Neural progenitor cell (in vitro differentiated cells): ENCODE measurements at regions not wholly inside any gene's neighbourhood (a gene's known extent, or its start where the extent isn't known, plus 50 kb on each side); places are given as distances from the start of the nearest gene placed in this dataset.

ENCODE experiments used
- DNase-seq: peaks from one replicate; pipeline ENCODE4 v3.0.0-alpha.2; 2016; ENCODE audit warnings: low spot score
- H2AFZ ChIP-seq: fragments of 200-600 bp; sonication (generic); replicated peaks from 2 replicates; pipeline ENCODE4 v1.6.1; 2016; ENCODE audit warnings: antibody characterized with exemption
- H3F3A ChIP-seq: fragments of 200-600 bp; sonication (generic); 2 replicates; pipeline ENCODE4 v1.6.1; 2016; ENCODE audit warnings: antibody characterized with exemption, low read depth
- H3K27ac ChIP-seq: fragments of 200-600 bp; sonication (generic); 2 replicates; pipeline ENCODE4 v1.5.1; 2016; ENCODE audit warnings: mild to moderate bottlenecking
- H3K27me3 ChIP-seq: fragments of 200-600 bp; sonication (generic); 2 replicates; pipeline ENCODE4 v1.6.1; 2016; ENCODE audit warnings: mild to moderate bottlenecking, moderate library complexity
- H3K36me3 ChIP-seq: fragments of 200-600 bp; sonication (generic); 2 replicates; pipeline ENCODE4 v1.5.1; 2016
- H3K4me1 ChIP-seq: fragments of 200-600 bp; sonication (generic); 2 replicates; pipeline ENCODE4 v1.6.1; 2016; ENCODE audit warnings: mixed run types
- H3K4me2 ChIP-seq: fragments of 200-600 bp; sonication (generic); 2 replicates; pipeline ENCODE4 v1.6.1; 2016
- H3K4me3 ChIP-seq: fragments of 200-600 bp; sonication (generic); 2 replicates; pipeline ENCODE4 v1.5.1; 2016
- H3K79me2 ChIP-seq: fragments of 200-600 bp; sonication (generic); 2 replicates; pipeline ENCODE4 v1.6.1; 2016; ENCODE audit warnings: low read depth
- H3K9ac ChIP-seq: fragments of 200-600 bp; sonication (generic); 2 replicates; pipeline ENCODE4 v1.6.1; 2016
- H3K9me3 ChIP-seq: fragments of 200-600 bp; sonication (generic); 2 replicates; pipeline ENCODE4 v1.5.1; 2016; ENCODE audit warnings: low read depth
- H4K20me1 ChIP-seq: fragments of 200-600 bp; sonication (generic); 2 replicates; pipeline ENCODE4 v1.6.1; 2016; ENCODE audit warnings: low read depth
- H3K27ac Mint-ChIP-seq: 3 replicates; pipeline ENCODE4 v1.8.0; 2021; ENCODE audit warnings: mixed read lengths
- H3K27me3 Mint-ChIP-seq: 2 replicates; pipeline ENCODE4 v1.8.0; 2022; ENCODE audit warnings: low read depth, mild to moderate bottlenecking, inconsistent platforms, moderate library complexity, mixed read lengths; ENCODE audit not compliant: insufficient read depth
- H3K36me3 Mint-ChIP-seq: 3 replicates; pipeline ENCODE4 v1.8.0; 2021; ENCODE audit warnings: mixed read lengths
- H3K4me1 Mint-ChIP-seq: 3 replicates; pipeline ENCODE4 v1.8.0; 2021; ENCODE audit warnings: mixed read lengths
- H3K4me3 Mint-ChIP-seq: 3 replicates; pipeline ENCODE4 v1.8.0; 2021; ENCODE audit warnings: mild to moderate bottlenecking, moderate library complexity, mixed read lengths
- H3K9me3 Mint-ChIP-seq: 3 replicates; pipeline ENCODE4 v1.8.0; 2020; ENCODE audit warnings: mixed read lengths
- CTCF ChIP-seq: fragments of 200-600 bp; sonication (generic); IDR thresholded peaks from 2 replicates; pipeline ENCODE4 v1.5.1; 2017; ENCODE audit warnings: antibody characterized with exemption, mild to moderate bottlenecking
- EZH2 ChIP-seq: fragments of 200-600 bp; sonication (generic); IDR thresholded peaks from 2 replicates; pipeline ENCODE4 v1.6.1; 2017; ENCODE audit warnings: antibody characterized with exemption, mild to moderate bottlenecking, moderate library complexity
- EZH2phosphoT487 ChIP-seq: fragments of 200-600 bp; sonication (generic); IDR thresholded peaks from 2 replicates; pipeline ENCODE4 v1.6.1; 2017; ENCODE audit warnings: antibody characterized with exemption

GRCh38 chr2:234438305-234438977 is 58.4 kb downstream of the ARL4C start:
- no peaks in the 10 kb centered on the region for H3K79me2 ChIP-seq
- no peak overlapping the region for H3K27ac Mint-ChIP-seq
- H3K4me3 ChIP-seq, result no peak overlapping the region
- H3F3A ChIP-seq, result peaks cover 10% of the 10 kb centered on the region
- H3K27me3 ChIP-seq, result no peaks in the 10 kb centered on the region
- H3K9ac ChIP-seq, result no peak overlapping the region
- peaks cover 4% of the 10 kb centered on the region for H3K36me3 Mint-ChIP-seq
- DNase-seq, result no peak
- H3K4me3 Mint-ChIP-seq, result no peak overlapping the region
- H3K9me3 Mint-ChIP-seq, result peaks cover 19% of the 10 kb centered on the region
- peaks cover 9% of the 10 kb centered on the region for H3K27me3 Mint-ChIP-seq
- H4K20me1 ChIP-seq, result no peaks in the 10 kb centered on the region
- no peaks in the 10 kb centered on the region for H3K9me3 ChIP-seq
- H3K4me1 ChIP-seq, result peaks cover 14% of the 10 kb centered on the region
- H3K27ac ChIP-seq, result peak overlapping the region; percentile 68
- no peaks in the 10 kb centered on the region for H3K36me3 ChIP-seq
- H3K4me2 ChIP-seq, result no peak overlapping the region
- TF ChIP-seq EZH2phosphoT487 (no peak), EZH2 (no peak), CTCF (no peak)
- peaks cover 20% of the 10 kb centered on the region for H3K4me1 Mint-ChIP-seq
- peak overlapping the region; percentile 11 for H2AFZ ChIP-seq

- H3K9ac ChIP-seq, result no peak overlapping the region
- H3K79me2 ChIP-seq, result no peaks in the 10 kb centered on the region
- DNase-seq, result peak; percentile 39
- H3K4me2 ChIP-seq, result no peak overlapping the region
- Mint-ChIP-seq H3K36me3 (peaks cover 4% of the 10 kb centered on the region), H3K4me3 (no peak overlapping the region), H3K27ac (peak overlapping the region; percentile 95), H3K9me3 (peaks cover 18% of the 10 kb centered on the region), H3K27me3 (peaks cover 6% of the 10 kb centered on the region), H3K4me1 (peaks cover 20% of the 10 kb centered on the region)
- peak overlapping the region; percentile 68 for H3K27ac ChIP-seq
- H4K20me1 ChIP-seq, result no peaks in the 10 kb centered on the region
- H3K27me3 ChIP-seq, result no peaks in the 10 kb centered on the region
- no peaks in the 10 kb centered on the region for H3K9me3 ChIP-seq
- H3F3A ChIP-seq, result peaks cover 10% of the 10 kb centered on the region
- H3K4me1 ChIP-seq, result peaks cover 14% of the 10 kb centered on the region
- peak overlapping the region; percentile 11 for H2AFZ ChIP-seq
- H3K36me3 ChIP-seq, result no peaks in the 10 kb centered on the region
- H3K4me3 ChIP-seq, result no peak overlapping the region
- TF ChIP-seq EZH2phosphoT487 (no peak), EZH2 (no peak), CTCF (no peak)
Measured at GRCh38 chr2:234437642-234438304, 59.1 kb downstream of the ARL4C start.

- TF ChIP-seq CTCF (no peak), EZH2phosphoT487 (no peak), EZH2 (no peak)
- Histone ChIP-seq H3F3A (peaks cover 13% of the 10 kb centered on the region), H2AFZ (no peak overlapping the region), H3K27ac (no peak overlapping the region), H3K9me3 (no peaks in the 10 kb centered on the region), H3K4me1 (peaks cover 14% of the 10 kb centered on the region), H3K36me3 (no peaks in the 10 kb centered on the region), H4K20me1 (no peaks in the 10 kb centered on the region), H3K9ac (no peak overlapping the region), H3K27me3 (no peaks in the 10 kb centered on the region), H3K79me2 (no peaks in the 10 kb centered on the region), H3K4me2 (no peak overlapping the region), H3K4me3 (no peak overlapping the region)
- Mint-ChIP-seq H3K27ac (no peak overlapping the region), H3K9me3 (peaks cover 19% of the 10 kb centered on the region), H3K36me3 (peaks cover 4% of the 10 kb centered on the region), H3K4me3 (no peak overlapping the region), H3K27me3 (peaks cover 5% of the 10 kb centered on the region), H3K4me1 (peaks cover 20% of the 10 kb centered on the region)
- DNase-seq, result no peak
Measured at GRCh38 chr2:234436482-234436837, 60.4 kb downstream of the ARL4C start.
